Activated CD8-positive, alpha-beta memory T cell treated with anti-CD3 and anti-CD28 coated beads for 1 hour (primary cell): ENCODE measurements at regions not wholly inside any gene's neighbourhood (a gene's known extent, or its start where the extent isn't known, plus 50 kb on each side); places are given as distances from the start of the nearest gene placed in this dataset.

Experiments
- DNase-seq, 2 donors: peaks; one replicate each; pipeline ENCODE4 v3.0.0-alpha.2; 2020; ENCODE audit warnings: low read depth in 1 of 2; ENCODE audit errors: extremely low read depth in 1 of 2

- no peak for DNase-seq
These were observed 52.8 kb downstream of the FAM43A start for GRCh38 chr3:194738254-194739093.

- DNase-seq: no peak
These were observed 54.0 kb downstream of the FAM43A start for GRCh38 chr3:194739498-194740284.

- DNase-seq: no peak
These were observed 55.3 kb downstream of the FAM43A start for GRCh38 chr3:194740859-194741491.

GRCh38 chr3:194741916-194742315 lies 56.2 kb downstream of the FAM43A start:
- DNase-seq: no peak

- DNase-seq: no peak
These were observed 59.1 kb downstream of the FAM43A start for GRCh38 chr3:194744826-194745225.

- no peak for DNase-seq
These were observed 59.9 kb downstream of the FAM43A start for GRCh38 chr3:194745422-194746184.

- no peak for DNase-seq
These were observed 62.5 kb downstream of the FAM43A start for GRCh38 chr3:194748225-194748624.

- DNase-seq: no peak
These were observed 64.2 kb downstream of the FAM43A start for GRCh38 chr3:194749631-194750490.

GRCh38 chr3:194750491-194750828 lies 64.8 kb downstream of the FAM43A start:
- no peak for DNase-seq

- DNase-seq: no peak
These were observed 70.2 kb downstream of the FAM43A start for GRCh38 chr3:194755671-194756459.

- DNase-seq: no peak
These were observed 70.7 kb downstream of the FAM43A start for GRCh38 chr3:194756460-194756779.

- no peak for DNase-seq
These were observed 71.2 kb downstream of the FAM43A start for GRCh38 chr3:194756791-194757325.

- no peak for DNase-seq
These were observed 72.0 kb downstream of the FAM43A start for GRCh38 chr3:194757647-194758061.

GRCh38 chr3:194758716-194759115 lies 73.0 kb downstream of the FAM43A start:
- DNase-seq: no peak

- no peak for DNase-seq
These were observed 74.9 kb downstream of the FAM43A start for GRCh38 chr3:194760494-194761137.

GRCh38 chr3:194761384-194761783 lies 75.7 kb downstream of the FAM43A start:
- DNase-seq: no peak

- DNase-seq: no peak
These were observed 81.2 kb downstream of the FAM43A start for GRCh38 chr3:194766845-194767244.

GRCh38 chr3:194767446-194768207 lies 81.9 kb downstream of the FAM43A start:
- DNase-seq: no peak
